ENCODE measurements at regions not wholly inside any gene's neighbourhood (a gene's known extent, or its start where the extent isn't known, plus 50 kb on each side); places are given as distances from the start of the nearest gene placed in this dataset.

- intact Hi-C loops (cut with DNase I): no loop called here
- WGBS, 4 donors: 73 to 83% (median 76%) methylated on average over 4 of the region's 4 CpGs
Measured at GRCh38 chr11:24124876-24125275, 372.0 kb upstream of the LUZP2 start.

DNA sequence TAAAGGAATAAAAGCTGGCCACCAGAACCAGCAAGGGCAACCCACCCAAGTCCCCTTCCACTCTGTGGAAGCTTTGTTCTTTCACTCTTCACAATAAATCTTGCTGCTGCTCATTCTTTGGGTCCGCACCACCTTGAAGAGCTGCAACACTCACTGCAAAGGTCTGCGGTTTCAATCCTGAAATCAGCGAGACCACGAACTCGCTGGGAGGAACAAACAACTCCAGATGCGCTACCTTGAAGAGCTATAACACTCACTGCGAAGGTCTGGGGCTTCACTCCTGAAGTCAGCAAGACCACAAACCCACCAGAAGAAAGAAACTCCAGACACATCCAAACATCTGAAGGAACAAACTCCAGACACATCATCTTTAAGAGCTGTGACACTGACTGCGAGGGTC, 365.2 kb upstream of the LUZP2 start:
- H3K27me3 ChIP-seq: no peaks in the 10 kb centered on the region
- 88 to 94% (median 93%) methylated on average over 8 of the region's 8 CpGs for WGBS, 4 donors
- intact Hi-C loops (cut with DNase I): no loop called here
- DNase-seq: no peak
- peaks cover 0 to 8% (median 0%) of the 10 kb centered on the region in 3 donors for H3K9me3 ChIP-seq (replicated peaks in 1 of 3)
- H3K36me3 ChIP-seq (replicated peaks in 1 of 2): no peaks in the 10 kb centered on the region
- no peak for TF ChIP-seq POLR2A (IDR thresholded peaks at IDR 0.05)
- TF ChIP-seq, protein P1, sequence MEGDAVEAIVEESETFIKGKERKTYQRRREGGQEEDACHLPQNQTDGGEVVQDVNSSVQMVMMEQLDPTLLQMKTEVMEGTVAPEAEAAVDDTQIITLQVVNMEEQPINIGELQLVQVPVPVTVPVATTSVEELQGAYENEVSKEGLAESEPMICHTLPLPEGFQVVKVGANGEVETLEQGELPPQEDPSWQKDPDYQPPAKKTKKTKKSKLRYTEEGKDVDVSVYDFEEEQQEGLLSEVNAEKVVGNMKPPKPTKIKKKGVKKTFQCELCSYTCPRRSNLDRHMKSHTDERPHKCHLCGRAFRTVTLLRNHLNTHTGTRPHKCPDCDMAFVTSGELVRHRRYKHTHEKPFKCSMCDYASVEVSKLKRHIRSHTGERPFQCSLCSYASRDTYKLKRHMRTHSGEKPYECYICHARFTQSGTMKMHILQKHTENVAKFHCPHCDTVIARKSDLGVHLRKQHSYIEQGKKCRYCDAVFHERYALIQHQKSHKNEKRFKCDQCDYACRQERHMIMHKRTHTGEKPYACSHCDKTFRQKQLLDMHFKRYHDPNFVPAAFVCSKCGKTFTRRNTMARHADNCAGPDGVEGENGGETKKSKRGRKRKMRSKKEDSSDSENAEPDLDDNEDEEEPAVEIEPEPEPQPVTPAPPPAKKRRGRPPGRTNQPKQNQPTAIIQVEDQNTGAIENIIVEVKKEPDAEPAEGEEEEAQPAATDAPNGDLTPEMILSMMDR (IDR thresholded peaks at IDR 0.05): no peak
- no peak overlapping the region for H3K27ac ChIP-seq
- H3K4me1 ChIP-seq (replicated peaks in 1 of 2): no peaks in the 10 kb centered on the region
- no peak overlapping the region for H3K4me3 ChIP-seq

More at GRCh38 chr11:24124876-24125275, 372.0 kb upstream of the LUZP2 start:
- Histone ChIP-seq H3K9me3 (replicated peaks in 1 of 3) (no peaks in the 10 kb centered on the region), H3K4me1 (replicated peaks in 1 of 2) (no peaks in the 10 kb centered on the region), H3K36me3 (replicated peaks in 1 of 2) (no peaks in the 10 kb centered on the region), H3K4me3 (no peak overlapping the region), H3K27ac (no peak overlapping the region), H3K27me3 (no peaks in the 10 kb centered on the region)
- TF ChIP-seq POLR2A (IDR thresholded peaks at IDR 0.05): no peak
- TF ChIP-seq, protein P1 (IDR thresholded peaks at IDR 0.05): no peak
- no peak for DNase-seq

DNA sequence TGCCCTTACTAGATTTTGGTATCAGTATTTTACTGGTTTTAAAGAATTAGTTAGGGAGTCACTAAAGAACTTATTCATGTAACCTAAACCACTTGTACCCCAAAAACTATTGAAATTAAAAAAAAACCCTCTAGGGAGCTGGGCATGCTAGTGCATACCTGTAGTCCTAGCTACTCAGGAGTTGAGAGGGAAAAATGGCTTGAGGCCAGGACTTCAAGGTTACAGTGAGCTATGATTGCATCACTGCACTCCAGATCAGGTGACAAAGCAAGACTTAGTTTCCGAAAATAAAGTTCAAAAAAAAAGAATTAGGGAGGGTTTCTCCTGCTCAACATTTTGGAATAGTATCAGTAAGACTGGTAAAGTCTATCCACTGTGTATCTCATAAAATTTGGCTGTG, 364.4 kb upstream of the LUZP2 start:
- Histone ChIP-seq H3K27me3 (no peaks in the 10 kb centered on the region), H3K9me3 (replicated peaks in 1 of 3) (peaks cover 0 to 8% (median 0%) of the 10 kb centered on the region in 3 donors), H3K4me1 (replicated peaks in 1 of 2) (no peaks in the 10 kb centered on the region), H3K36me3 (replicated peaks in 1 of 2) (no peaks in the 10 kb centered on the region), H3K4me3 (no peak overlapping the region), H3K27ac (no peak overlapping the region)
- TF ChIP-seq, protein P1 (IDR thresholded peaks at IDR 0.05): no peak
- no peak for TF ChIP-seq POLR2A (IDR thresholded peaks at IDR 0.05)
- intact Hi-C loops (cut with DNase I): no loop called here
- peak in 3 of 7 donors; percentile 21 to 27 (median 26) for DNase-seq
- WGBS, 4 donors: 34 to 50% (median 41%) methylated on average over 1 of the region's 1 CpG

DNA sequence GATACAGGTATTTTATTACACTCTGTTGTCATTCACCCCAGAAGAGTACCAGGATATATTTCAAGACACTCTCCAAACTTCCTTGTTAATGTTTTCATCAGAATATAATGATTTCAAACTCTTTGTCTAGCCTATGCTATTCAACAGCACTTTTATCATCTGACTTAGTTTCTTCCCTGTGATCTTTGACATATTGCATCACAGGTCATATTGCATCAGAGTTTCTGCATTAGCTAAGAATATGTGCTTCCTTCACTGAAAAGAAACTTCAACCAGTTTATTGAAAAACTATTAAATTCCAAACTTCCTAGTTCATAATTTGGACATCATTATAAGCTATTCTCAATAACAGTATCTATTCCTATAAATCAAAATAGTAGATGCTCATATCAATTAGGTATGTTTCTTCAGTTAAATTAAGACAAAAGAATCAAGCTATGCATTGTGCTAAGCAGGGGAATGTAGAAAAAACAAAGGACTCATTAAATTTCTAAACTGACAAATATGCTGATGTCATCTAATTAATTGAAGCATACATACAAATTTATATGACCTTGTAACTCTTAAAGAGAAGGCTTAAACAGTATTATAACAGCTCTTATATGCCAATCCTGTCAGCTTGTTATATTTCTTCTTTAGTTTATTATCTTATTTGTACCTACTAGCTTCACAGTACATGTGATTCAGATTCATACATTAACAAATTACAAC, 361.8 kb upstream of the LUZP2 start:
- DNase-seq: no peak
- H3K27ac ChIP-seq: no peak overlapping the region
- H3K4me1 ChIP-seq (replicated peaks in 1 of 2): no peaks in the 10 kb centered on the region
- TF ChIP-seq, protein P1 (IDR thresholded peaks at IDR 0.05): no peak
- TF ChIP-seq POLR2A (IDR thresholded peaks at IDR 0.05): no peak
- no peak overlapping the region for H3K4me3 ChIP-seq
- H3K27me3 ChIP-seq: no peaks in the 10 kb centered on the region
- peaks cover 0 to 8% (median 0%) of the 10 kb centered on the region in 3 donors for H3K9me3 ChIP-seq (replicated peaks in 1 of 3)
- intact Hi-C loops (cut with DNase I): no loop called here
- H3K36me3 ChIP-seq (replicated peaks in 1 of 2): no peaks in the 10 kb centered on the region
